ENCODE measurements at regions not wholly inside any gene's neighbourhood (a gene's known extent, or its start where the extent isn't known, plus 50 kb on each side); places are given as distances from the start of the nearest gene placed in this dataset.

- H2AFZ ChIP-seq (ENCODE audit: low read depth, low read length), result no peak overlapping the region
- H3K79me2 ChIP-seq (ENCODE audit: control insufficient read depth, insufficient read depth, low read length), result no peaks in the 10 kb centered on the region
- no peaks in the 10 kb centered on the region for H3K36me3 ChIP-seq (ENCODE audit: control insufficient read depth in 2 of 2, extremely low read depth in 1 of 2, insufficient read depth in 2 of 2, low read length in 2 of 2)
- H3K9me3 ChIP-seq (replicated peaks; ENCODE audit: control insufficient read depth, insufficient read depth, low read length), result no peaks in the 10 kb centered on the region
- TF ChIP-seq CTCF (IDR thresholded peaks at IDR 0.05; ENCODE audit: extremely low read depth in 1 of 2, insufficient read depth in 1 of 2, low read depth in 1 of 2, low read length in 2 of 2) (no peak), GATA2 (IDR thresholded peaks at IDR 0.05; ENCODE audit: insufficient read depth, insufficient read length, low read depth, low read length) (no peak), EZH2 (IDR thresholded peaks at IDR 0.05; ENCODE audit: borderline replicate concordance, low read depth, low read length, severe bottlenecking) (no peak), FOS (IDR thresholded peaks at IDR 0.05; ENCODE audit: borderline replicate concordance, insufficient read depth, low read length) (no peak), POLR2AphosphoS5 (IDR thresholded peaks at IDR 0.05; ENCODE audit: insufficient read depth, low read depth, low read length) (no peak)
- no peak for FAIRE-seq
- BruUV-seq (replicated peaks), result no TSS peak
- dilution Hi-C loops (cut with MboI; ENCODE audit: extremely low pct_ligation_motif_present, low sequenced_read_pairs) (no loop called here), intact Hi-C loops (cut with micrococcal nuclease) (no loop called here)
- no peak overlapping the region for H3K4me3 ChIP-seq (replicated peaks in 1 of 3; ENCODE audit: insufficient read depth in 1 of 3, low read depth in 1 of 3, low read length in 3 of 3)
- H3K4me1 ChIP-seq (ENCODE audit: control insufficient read depth, extremely low read depth, insufficient read depth, low read length), result no peaks in the 10 kb centered on the region
- no peaks in the 10 kb centered on the region for H3K27me3 ChIP-seq (ENCODE audit: control insufficient read depth in 2 of 2, insufficient read depth in 2 of 2, low read length in 2 of 2)
- POLR2A ChIA-PET, result no interaction called here
- CTCF ChIA-PET, result no interaction called here
- H3K9ac ChIP-seq (replicated peaks; ENCODE audit: extremely low read depth, insufficient read depth, low read length), result no peak overlapping the region
- no peak overlapping the region for H3K4me2 ChIP-seq (ENCODE audit: insufficient read depth, low read length)
- no peaks in the 10 kb centered on the region for H3K9me1 ChIP-seq (replicated peaks; ENCODE audit: control insufficient read depth, extremely low read depth, insufficient read depth, low read length)
- H4K20me1 ChIP-seq (replicated peaks; ENCODE audit: control insufficient read depth, extremely low read depth, insufficient read depth, low read length), result no peaks in the 10 kb centered on the region
- no peak overlapping the region for H3K27ac ChIP-seq (ENCODE audit: insufficient read depth, low read depth, low read length)
- DNase-seq (ENCODE audit: low read depth, low spot score), result no peak
Observed at GRCh38 chrX:10949541-10949940, 161.6 kb upstream of the HCCS start.

- Histone ChIP-seq H3K79me2 (ENCODE audit: control insufficient read depth, insufficient read depth, low read length) (no peaks in the 10 kb centered on the region), H3K4me3 (replicated peaks in 1 of 3; ENCODE audit: insufficient read depth in 1 of 3, low read depth in 1 of 3, low read length in 3 of 3) (no peak overlapping the region), H3K36me3 (ENCODE audit: control insufficient read depth in 2 of 2, extremely low read depth in 1 of 2, insufficient read depth in 2 of 2, low read length in 2 of 2) (no peaks in the 10 kb centered on the region), H3K4me2 (ENCODE audit: insufficient read depth, low read length) (no peak overlapping the region), H3K4me1 (ENCODE audit: control insufficient read depth, extremely low read depth, insufficient read depth, low read length) (no peaks in the 10 kb centered on the region), H3K27me3 (ENCODE audit: control insufficient read depth in 2 of 2, insufficient read depth in 2 of 2, low read length in 2 of 2) (no peaks in the 10 kb centered on the region), H3K9me1 (replicated peaks; ENCODE audit: control insufficient read depth, extremely low read depth, insufficient read depth, low read length) (no peaks in the 10 kb centered on the region), H3K9me3 (replicated peaks; ENCODE audit: control insufficient read depth, insufficient read depth, low read length) (no peaks in the 10 kb centered on the region), H2AFZ (ENCODE audit: low read depth, low read length) (no peak overlapping the region), H3K9ac (replicated peaks; ENCODE audit: extremely low read depth, insufficient read depth, low read length) (no peak overlapping the region), H3K27ac (ENCODE audit: insufficient read depth, low read depth, low read length) (no peak overlapping the region), H4K20me1 (replicated peaks; ENCODE audit: control insufficient read depth, extremely low read depth, insufficient read depth, low read length) (no peaks in the 10 kb centered on the region)
- FAIRE-seq, result no peak
- BruUV-seq (replicated peaks), result no TSS peak
- ChIA-PET CTCF (no interaction called here), POLR2A (no interaction called here)
- TF ChIP-seq CTCF (IDR thresholded peaks at IDR 0.05; ENCODE audit: extremely low read depth in 1 of 2, insufficient read depth in 1 of 2, low read depth in 1 of 2, low read length in 2 of 2), result no peak
- no peak for TF ChIP-seq JUN (IDR thresholded peaks at IDR 0.05; ENCODE audit: borderline replicate concordance, insufficient read depth, insufficient read length, low read depth)
- TF ChIP-seq GATA2 (IDR thresholded peaks at IDR 0.05; ENCODE audit: insufficient read depth, insufficient read length, low read depth, low read length), result no peak
- no peak for TF ChIP-seq POLR2A (IDR thresholded peaks at IDR 0.05; ENCODE audit: low read depth, low read length)
- no peak for TF ChIP-seq MYC (IDR thresholded peaks at IDR 0.05; ENCODE audit: low read depth, low read length)
- TF ChIP-seq EZH2 (IDR thresholded peaks at IDR 0.05; ENCODE audit: borderline replicate concordance, low read depth, low read length, severe bottlenecking), result no peak
- no peak for TF ChIP-seq FOS (IDR thresholded peaks at IDR 0.05; ENCODE audit: borderline replicate concordance, insufficient read depth, low read length)
- TF ChIP-seq POLR2AphosphoS5 (IDR thresholded peaks at IDR 0.05; ENCODE audit: insufficient read depth, low read depth, low read length), result no peak
- no peak for DNase-seq (ENCODE audit: low read depth, low spot score)
- dilution Hi-C loops (cut with MboI; ENCODE audit: extremely low pct_ligation_motif_present, low sequenced_read_pairs) (no loop called here), intact Hi-C loops (cut with micrococcal nuclease) (no loop called here)
Observed at GRCh38 chrX:10952619-10953018, 158.5 kb upstream of the HCCS start.

All from endothelial cell of umbilical vein (primary cell).